GM12873 (cell line): ENCODE measurements at regions not wholly inside any gene's neighbourhood (a gene's known extent, or its start where the extent isn't known, plus 50 kb on each side); places are given as distances from the start of the nearest gene placed in this dataset.

Source experiments
- CTCF ChIP-seq: IDR thresholded peaks from 2 replicates; pipeline ENCODE4 v1.5.1; 2012; ENCODE audit warnings: low read depth, mild to moderate bottlenecking, moderate library complexity, low read length, control low read depth; ENCODE audit not compliant: insufficient read depth; ENCODE audit errors: missing control alignments

DNA sequence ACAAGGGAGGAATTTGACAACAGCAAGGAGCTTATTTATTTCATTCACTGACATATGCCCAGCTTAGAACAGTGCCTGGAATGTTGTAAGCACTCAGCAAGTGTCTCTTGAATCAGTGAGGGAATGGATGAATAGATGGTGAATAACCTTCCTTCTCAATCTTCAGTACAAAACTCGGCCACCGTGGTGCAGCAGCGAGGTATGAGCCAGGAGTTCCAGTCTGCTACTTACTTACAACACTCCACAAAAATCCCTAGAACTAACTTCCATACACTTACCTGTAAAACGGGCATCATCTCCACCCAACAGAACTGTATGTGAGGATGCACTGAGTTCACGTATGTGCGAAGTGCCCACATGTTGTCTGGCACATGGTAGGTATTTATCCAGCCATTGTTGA lies 237.4 kb downstream of the WDR11 start:
- peak; percentile 23 for TF ChIP-seq CTCF

DNA sequence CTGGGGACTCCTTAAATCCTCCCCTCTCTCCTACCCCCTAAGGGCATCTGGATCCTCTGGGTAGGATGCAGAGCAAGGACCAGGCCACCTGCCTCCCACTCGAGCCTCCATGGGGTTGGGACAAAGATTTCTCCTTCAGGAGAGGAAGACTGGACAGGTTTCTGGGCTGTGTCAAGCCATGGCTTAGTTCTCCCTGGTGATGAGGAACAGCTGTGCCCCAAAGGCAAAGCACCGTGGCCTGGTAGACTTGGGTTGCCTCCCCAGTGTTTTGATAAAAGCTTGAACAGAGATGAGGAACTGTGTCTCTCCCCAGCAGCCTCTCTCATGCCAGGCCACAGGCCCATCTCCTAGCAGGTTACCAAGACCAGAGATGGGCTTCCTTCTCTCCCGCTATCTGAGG lies 238.3 kb downstream of the WDR11 start:
- no peak for TF ChIP-seq CTCF

DNA sequence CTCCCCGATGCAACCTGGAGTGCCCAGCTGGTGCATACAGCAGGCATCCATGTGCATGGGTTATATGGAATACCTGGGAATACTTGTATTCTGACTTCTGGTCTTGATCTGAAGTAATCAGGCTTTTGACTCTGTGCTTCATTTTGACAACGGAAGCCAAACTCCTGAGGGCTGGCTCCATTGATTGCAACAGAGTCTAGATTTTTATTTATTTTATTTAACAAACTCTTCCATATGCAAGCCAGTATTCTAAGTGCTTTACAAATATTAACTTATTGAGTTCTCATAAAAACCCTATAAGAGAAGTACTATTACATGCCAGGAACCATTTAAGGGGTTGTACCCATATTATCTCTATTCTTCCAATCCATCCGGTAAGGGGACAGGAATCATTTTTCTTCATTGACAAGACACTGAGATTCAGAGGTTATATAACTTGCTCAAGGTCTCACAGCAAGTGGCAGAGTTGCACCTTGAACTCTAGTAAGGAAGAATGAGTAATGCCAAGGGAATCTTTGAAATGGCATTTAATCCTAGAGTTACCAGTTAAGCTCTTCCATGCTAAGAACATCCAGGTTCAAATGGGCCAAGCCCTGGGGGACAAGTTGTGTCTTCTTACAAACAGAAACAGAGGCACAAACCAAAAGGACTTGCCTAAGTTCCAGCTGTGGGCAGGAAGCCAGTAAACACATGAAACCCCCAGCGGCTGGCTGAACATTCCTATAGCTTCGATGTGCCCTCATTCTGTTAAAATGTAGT lies 241.0 kb downstream of the WDR11 start:
- TF ChIP-seq CTCF: no peak

DNA sequence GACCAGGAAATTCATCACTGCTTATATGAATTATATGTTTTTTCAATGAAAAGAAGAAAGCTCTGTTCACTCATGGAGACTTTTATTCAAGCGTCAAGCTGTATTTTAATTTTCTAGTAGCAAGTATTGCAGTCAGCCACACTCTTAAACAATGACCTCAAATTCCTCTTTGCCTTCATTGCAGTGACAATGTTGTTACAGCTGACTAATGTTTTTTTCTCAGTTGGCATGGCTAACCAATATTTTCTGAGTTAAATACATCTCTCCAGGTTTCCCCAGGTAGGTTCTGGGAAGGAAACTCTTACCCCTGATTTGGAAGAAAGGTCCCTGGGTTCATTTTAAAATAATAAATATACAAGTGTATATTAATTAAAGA lies 241.5 kb downstream of the WDR11 start:
- TF ChIP-seq CTCF: no peak

GRCh38 chr10:121096617-121097431 lies 245.7 kb downstream of the WDR11 start:
- TF ChIP-seq CTCF: no peak

GRCh38 chr10:121098211-121098610 lies 247.0 kb downstream of the WDR11 start:
- no peak for TF ChIP-seq CTCF

DNA sequence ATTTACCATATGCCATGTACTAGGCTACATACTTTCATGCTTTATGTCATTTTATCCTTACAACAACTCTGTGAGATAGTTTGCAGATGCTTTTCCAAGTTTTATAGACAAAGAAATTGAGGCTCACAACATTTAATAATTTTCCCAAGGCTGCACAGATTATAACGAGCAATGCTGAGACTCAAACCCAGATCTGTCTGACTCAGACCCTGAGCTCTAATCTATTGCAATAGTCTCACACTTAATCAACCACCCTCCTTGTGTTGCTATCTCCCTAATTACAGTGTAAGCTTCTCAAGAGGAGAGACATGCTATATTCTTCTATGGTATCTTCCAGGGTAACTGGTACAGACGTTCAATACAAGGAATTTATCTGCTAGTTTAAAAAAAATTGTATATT lies 247.6 kb downstream of the WDR11 start:
- no peak for TF ChIP-seq CTCF
